H1 (cell line): ENCODE measurements at regions not wholly inside any gene's neighbourhood (a gene's known extent, or its start where the extent isn't known, plus 50 kb on each side); places are given as distances from the start of the nearest gene placed in this dataset.

Experiments
- CTCF ChIA-PET: fragments of 300-600 bp; sonication (Branson Sonifier 250); formaldehyde crosslinking; loops from one replicate; lab custom pipeline; 2021; ENCODE audit not compliant: partially characterized antibody; lab: Charles Lee
- POLR2A ChIA-PET: fragments of 300-600 bp; sonication (Branson Sonifier 250); formaldehyde crosslinking; loops from one replicate; lab custom pipeline; 2021; ENCODE audit warnings: inconsistent platforms; ENCODE audit not compliant: partially characterized antibody; lab: Charles Lee
- DNase-seq, 2 experiments: peaks; one replicate each; pipeline versions ENCODE4 v3.0.0 to v3.0.0-alpha.2; 2010 to 2022; ENCODE audit warnings: low spot score in 2 of 2, low read depth in 1 of 2, mixed read lengths in 1 of 2
- FAIRE-seq: peaks from 2 replicates; lab custom pipeline; 2011; peaks lifted over from hg19 to GRCh38; lab: Jason Lieb, UNC
- H2AFZ ChIP-seq: 2 replicates; pipeline ENCODE4 v1.8.1; 2012; ENCODE audit warnings: low read length, inconsistent platforms
- H2AK5ac ChIP-seq: 2 replicates; pipeline ENCODE4 v1.6.1; 2013; ENCODE audit warnings: low read depth, low read length
- H2BK120ac ChIP-seq: replicated peaks from 2 replicates; pipeline ENCODE3; 2013; ENCODE audit warnings: low read depth, low read length, inconsistent platforms
- H2BK12ac ChIP-seq: 2 replicates; pipeline ENCODE4 v1.6.1; 2013; ENCODE audit warnings: low read depth, low read length
- H2BK15ac ChIP-seq: 2 replicates; pipeline ENCODE4 v1.6.1; 2013; ENCODE audit warnings: low read length
- H2BK20ac ChIP-seq: 2 replicates; pipeline ENCODE4 v1.6.1; 2013; ENCODE audit warnings: low read length
- H2BK5ac ChIP-seq: 2 replicates; pipeline ENCODE4 v1.6.1; 2013; ENCODE audit warnings: low read depth, low read length
- H3K14ac ChIP-seq: 2 replicates; pipeline ENCODE4 v1.6.1; 2013; ENCODE audit warnings: inconsistent platforms; ENCODE audit not compliant: insufficient read length
- H3K18ac ChIP-seq: 2 replicates; pipeline ENCODE4 v1.6.1; 2013; ENCODE audit warnings: low read length; ENCODE audit errors: extremely low read depth
- H3K23ac ChIP-seq: 2 replicates; pipeline ENCODE4 v1.6.1; 2013; ENCODE audit warnings: inconsistent platforms; ENCODE audit not compliant: insufficient read length
- H3K23me2 ChIP-seq: 2 replicates; pipeline ENCODE4 v1.6.1; 2013; ENCODE audit warnings: low read depth, low read length
- H3K27ac ChIP-seq: 2 replicates; pipeline ENCODE4 v1.6.1; 2011; ENCODE audit warnings: low read depth, low read length, inconsistent platforms
- H3K27me3 ChIP-seq, 4 experiments: replicated peaks in 1 of 4; 1 replicate in 1 of 4; 2 replicates in 3 of 4; pipeline versions ENCODE4 v1.6.1 to v1.8.1; 2011 to 2013; ENCODE audit warnings: low read length in 3 of 4, mild to moderate bottlenecking in 3 of 4, inconsistent platforms in 2 of 4, mixed read lengths in 2 of 4, moderate library complexity in 1 of 4; ENCODE audit not compliant: control insufficient read depth in 3 of 4, insufficient read depth in 3 of 4; ENCODE audit errors: extremely low read depth in 1 of 4
- H3K36me3 ChIP-seq, 4 experiments: 2 replicates each; pipeline versions ENCODE4 v1.6.1 to v1.8.1; 2011 to 2013; ENCODE audit warnings: mild to moderate bottlenecking in 4 of 4, low read length in 3 of 4, moderate library complexity in 2 of 4, control low read depth in 1 of 4, inconsistent platforms in 1 of 4; ENCODE audit not compliant: insufficient read depth in 4 of 4, control insufficient read depth in 2 of 4
- H3K4ac ChIP-seq: replicated peaks from 2 replicates; pipeline ENCODE3; 2013; ENCODE audit warnings: low read length, low read depth, mixed read lengths, inconsistent platforms; ENCODE audit not compliant: insufficient read length
- H3K4me1 ChIP-seq, 4 experiments: replicated peaks in 1 of 4; 1 replicate in 1 of 4; 2 replicates in 3 of 4; pipeline versions ENCODE4 v1.6.1 to v1.8.1; 2011 to 2013; ENCODE audit warnings: low read length in 3 of 4, inconsistent platforms in 2 of 4, mixed read lengths in 1 of 4; ENCODE audit not compliant: insufficient read depth in 4 of 4, control insufficient read depth in 3 of 4
- H3K4me2 ChIP-seq, 2 experiments: 2 replicates each; pipeline versions ENCODE4 v1.6.1 to v1.8.1; 2011 to 2013; ENCODE audit warnings: low read depth in 2 of 2, low read length in 2 of 2, control low read depth in 1 of 2, inconsistent platforms in 1 of 2, mild to moderate bottlenecking in 1 of 2; ENCODE audit not compliant: insufficient read depth in 1 of 2
- H3K4me3 ChIP-seq, 4 experiments: fragments of 200-600, 300-600 bp in 1 of 4; sonication (generic), shearing (Covaris generic), sonication (Bioruptor Twin) in 1 of 4; 2 replicates each; pipeline versions ENCODE4 v1.5.1 to v1.8.1; 2011 to 2016; ENCODE audit warnings: low read length in 4 of 4, low read depth in 3 of 4, control low read depth in 2 of 4, inconsistent platforms in 2 of 4, mild to moderate bottlenecking in 2 of 4, mixed read lengths in 1 of 4, moderate library complexity in 1 of 4; ENCODE audit not compliant: insufficient read depth in 2 of 4; ENCODE audit errors: extremely low read depth in 1 of 4
- H3K56ac ChIP-seq: replicated peaks from 2 replicates; pipeline ENCODE3; 2013; ENCODE audit warnings: low read depth, mild to moderate bottlenecking, mixed read lengths, low read length, inconsistent platforms; ENCODE audit not compliant: insufficient read length
- H3K79me1 ChIP-seq: 2 replicates; pipeline ENCODE4 v1.6.1; 2013; ENCODE audit warnings: low read depth, low read length, control low read depth
- H3K79me2 ChIP-seq, 2 experiments: 2 replicates each; pipeline versions ENCODE4 v1.6.1 to v1.8.1; 2012 to 2013; ENCODE audit warnings: low read length in 2 of 2, mild to moderate bottlenecking in 2 of 2, inconsistent platforms in 1 of 2; ENCODE audit not compliant: insufficient read depth in 2 of 2, control insufficient read depth in 1 of 2
- H3K9ac ChIP-seq, 4 experiments: replicated peaks in 1 of 4; 1 replicate in 1 of 4; 2 replicates in 3 of 4; pipeline versions ENCODE4 v1.6.1 to v1.8.1; 2011 to 2013; ENCODE audit warnings: low read depth in 3 of 4, low read length in 3 of 4, control low read depth in 2 of 4, mild to moderate bottlenecking in 2 of 4, moderate library complexity in 2 of 4, inconsistent platforms in 1 of 4; ENCODE audit errors: extremely low read depth in 1 of 4
- H3K9me3 ChIP-seq, 2 experiments: 2 replicates each; pipeline versions ENCODE4 v1.6.1 to v1.8.1; 2012 to 2013; ENCODE audit warnings: mild to moderate bottlenecking in 2 of 2, moderate library complexity in 2 of 2, control low read depth in 1 of 2, inconsistent platforms in 1 of 2, low read depth in 1 of 2, low read length in 1 of 2, mixed read lengths in 1 of 2; ENCODE audit not compliant: insufficient read depth in 2 of 2
- H4K20me1 ChIP-seq, 2 experiments: replicated peaks in 1 of 2; 2 replicates each; pipeline versions ENCODE3 to v1.8.1; 2011 to 2013; ENCODE audit warnings: inconsistent platforms in 2 of 2, low read length in 2 of 2, mild to moderate bottlenecking in 1 of 2; ENCODE audit not compliant: insufficient read depth in 2 of 2, control insufficient read depth in 1 of 2
- H4K5ac ChIP-seq: 2 replicates; pipeline ENCODE4 v1.6.1; 2013; ENCODE audit warnings: low read length, low read depth, mixed read lengths, inconsistent platforms; ENCODE audit not compliant: insufficient read length
- H4K8ac ChIP-seq: 2 replicates; pipeline ENCODE4 v1.8.0; 2013; ENCODE audit warnings: mild to moderate bottlenecking, moderate library complexity, low read length, inconsistent platforms; ENCODE audit not compliant: insufficient read depth; ENCODE audit errors: extremely low read depth
- H4K91ac ChIP-seq: replicated peaks from 2 replicates; pipeline ENCODE3; 2013; ENCODE audit warnings: low read length, mixed read lengths, inconsistent platforms; ENCODE audit not compliant: insufficient read length
- CBX8 ChIP-seq: fragments of 300-800, 300-1000 bp; sonication (generic); IDR thresholded peaks from 2 replicates; pipeline ENCODE4 v1.7.1; 2016; ENCODE audit warnings: low read depth, low read length, borderline replicate concordance
- CTBP2 ChIP-seq: IDR thresholded peaks from 2 replicates; pipeline ENCODE4 v1.7.0; 2011; ENCODE audit warnings: borderline replicate concordance, mild to moderate bottlenecking, moderate library complexity, mixed read lengths, low read length; ENCODE audit not compliant: insufficient read depth, insufficient read length
- EP300 ChIP-seq, 2 experiments: IDR thresholded peaks; 1 replicate in 1 of 2; 2 replicates in 1 of 2; pipeline ENCODE4 v1.6.1; 2011 to 2012; ENCODE audit warnings: low read depth in 2 of 2, low read length in 2 of 2, mild to moderate bottlenecking in 2 of 2, borderline replicate concordance in 1 of 2, inconsistent platforms in 1 of 2, moderate library complexity in 1 of 2
- MAX ChIP-seq: IDR thresholded peaks from 2 replicates; pipeline ENCODE4 v1.6.1; 2012; ENCODE audit warnings: inconsistent platforms
- SAP30 ChIP-seq: fragments of 300-600 bp; sonication (generic); IDR thresholded peaks from 2 replicates; pipeline ENCODE4 v1.7.1; 2012; ENCODE audit warnings: low read length, moderate library complexity, mild to moderate bottlenecking, inconsistent platforms; ENCODE audit not compliant: insufficient read depth, insufficient replicate concordance
- TBP ChIP-seq: IDR thresholded peaks from 2 replicates; pipeline ENCODE4 v1.6.1; 2011; ENCODE audit warnings: low read depth, low read length, improper control_type of control experiment
- WGBS, 2 experiments: shearing (Covaris generic) in 1 of 2; methylation state at CpG; one replicate each; pipeline versions ENCODE4 v1.1.6 to v1.1.7; 2013 to 2015; ENCODE audit warnings: low lambda C conversion rate in 2 of 2, mixed read lengths in 2 of 2, inconsistent platforms in 1 of 2, low coverage in 1 of 2, missing lambda C conversion rate in 1 of 2; ENCODE audit not compliant: insufficient replicate concordance in 2 of 2, insufficient coverage in 1 of 2, insufficient read length in 1 of 2; ENCODE audit errors: extremely low coverage in 1 of 2, missing lambda C conversion rate in 1 of 2; 5-methylcytosine and 5-hydroxymethylcytosine counted together

- ChIA-PET CTCF (no interaction called here), POLR2A (no interaction called here)
- Histone ChIP-seq H2BK5ac (no peak overlapping the region), H3K9me3 (peaks cover 2 to 8% of the 10 kb centered on the region in 2 experiments; a peak in 2 of 4 replicates), H4K20me1 (no peaks in the 10 kb centered on the region), H2AFZ (no peak overlapping the region), H3K18ac (no peak overlapping the region), H3K9ac (no peak overlapping the region), H2AK5ac (no peak overlapping the region), H3K23me2 (no peaks in the 10 kb centered on the region), H4K8ac (no peak overlapping the region), H3K27me3 (no peaks in the 10 kb centered on the region), H4K5ac (no peak overlapping the region), H3K36me3 (no peaks in the 10 kb centered on the region), H3K56ac (no peak overlapping the region), H2BK15ac (no peak overlapping the region), H3K27ac (no peak overlapping the region), H3K79me2 (no peaks in the 10 kb centered on the region), H3K4me1 (no peaks in the 10 kb centered on the region), H2BK120ac (no peak overlapping the region), H2BK20ac (no peak overlapping the region), H3K4me3 (no peak overlapping the region), H3K79me1 (no peaks in the 10 kb centered on the region), H2BK12ac (no peak overlapping the region), H4K91ac (no peak overlapping the region), H3K23ac (no peak overlapping the region), H3K14ac (no peak overlapping the region), H3K4ac (no peak overlapping the region), H3K4me2 (no peak overlapping the region)
- FAIRE-seq: no peak
- no peak for DNase-seq
- 93% methylated on average over 6 of the region's 6 CpGs; no CpG with 5 or more reads in 1 of the 2 experiments for WGBS, 2 experiments
- TF ChIP-seq EP300 (IDR thresholded peaks at IDR 0.05; ENCODE audit: borderline replicate concordance in 1 of 2, low read depth in 2 of 2, low read length in 2 of 2) (no peak), CTBP2 (no peak), TBP (no peak), SAP30 (no peak), MAX (no peak), CBX8 (no peak)
Measured at GRCh38 chr21:27145134-27145798, 178.4 kb upstream of the ADAMTS5 start.
